NCI-H526 treated with DMSO at 0.1 percent for 48 hours (cell line): ENCODE measurements at regions not wholly inside any gene's neighbourhood (a gene's known extent, or its start where the extent isn't known, plus 50 kb on each side); places are given as distances from the start of the nearest gene placed in this dataset.

Experiments used
- DNase-seq: peaks from one replicate; lab custom pipeline; 2025; lab: John Stamatoyannopoulos, UW

DNA sequence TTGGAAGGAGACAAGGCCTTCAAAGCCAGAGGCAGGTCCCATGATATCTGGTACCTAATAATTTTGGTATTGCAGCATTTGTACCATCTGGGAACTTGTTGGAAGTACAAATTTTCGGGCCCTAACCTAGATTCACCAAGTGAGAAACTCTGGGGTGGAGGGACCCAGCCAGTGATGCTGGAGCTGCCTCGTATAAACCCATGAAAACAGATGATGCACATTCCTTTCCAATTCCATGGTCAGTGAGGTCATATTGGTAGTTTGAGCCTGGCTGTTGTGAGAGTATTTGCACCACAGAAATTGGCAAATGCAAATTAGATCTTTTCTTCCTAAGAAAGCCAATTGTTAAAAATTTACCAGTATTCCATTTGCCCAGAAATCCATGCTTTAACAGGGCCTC is 269.6 kb upstream of the PLXNA2 start:
- no peak for DNase-seq

DNA sequence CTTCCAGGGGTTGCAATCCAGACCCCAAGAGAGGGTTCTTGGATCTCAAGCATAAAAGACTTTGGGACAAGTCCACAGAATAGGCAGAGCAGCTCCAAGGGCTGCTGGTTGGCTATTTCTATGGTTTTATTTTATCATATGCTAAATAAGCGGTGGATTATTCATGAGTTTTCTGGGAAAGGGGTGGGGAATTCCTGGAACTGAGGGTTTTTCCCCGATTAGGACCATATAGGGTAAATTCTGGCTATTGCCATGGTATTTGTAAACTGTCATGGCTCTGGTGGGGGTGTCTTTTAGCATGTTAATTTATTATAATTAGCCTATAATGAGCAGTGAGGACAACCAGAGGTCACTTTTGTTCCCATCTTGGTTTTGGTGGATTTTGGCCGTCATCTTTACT is 270.9 kb upstream of the PLXNA2 start:
- no peak for DNase-seq

DNA sequence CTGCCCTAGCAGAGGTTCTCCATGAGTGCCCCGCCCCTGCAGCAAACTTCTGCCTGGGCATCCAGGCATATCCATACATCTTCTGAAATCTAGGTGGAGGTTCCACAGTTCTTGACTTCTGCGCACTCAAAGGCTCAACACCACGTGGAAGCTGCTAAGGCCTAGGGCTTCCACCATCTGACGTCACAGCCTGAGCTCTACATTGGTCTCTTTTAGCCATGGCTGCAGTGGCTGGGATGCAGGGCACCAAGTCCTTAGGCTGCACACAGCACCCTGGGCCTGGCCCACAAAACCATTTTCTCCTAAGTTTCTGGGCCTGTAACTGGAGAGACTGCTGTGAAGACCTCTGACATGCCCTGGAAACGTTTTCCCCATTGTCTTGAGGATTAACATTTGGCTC is 272.6 kb upstream of the PLXNA2 start:
- no peak for DNase-seq

DNA sequence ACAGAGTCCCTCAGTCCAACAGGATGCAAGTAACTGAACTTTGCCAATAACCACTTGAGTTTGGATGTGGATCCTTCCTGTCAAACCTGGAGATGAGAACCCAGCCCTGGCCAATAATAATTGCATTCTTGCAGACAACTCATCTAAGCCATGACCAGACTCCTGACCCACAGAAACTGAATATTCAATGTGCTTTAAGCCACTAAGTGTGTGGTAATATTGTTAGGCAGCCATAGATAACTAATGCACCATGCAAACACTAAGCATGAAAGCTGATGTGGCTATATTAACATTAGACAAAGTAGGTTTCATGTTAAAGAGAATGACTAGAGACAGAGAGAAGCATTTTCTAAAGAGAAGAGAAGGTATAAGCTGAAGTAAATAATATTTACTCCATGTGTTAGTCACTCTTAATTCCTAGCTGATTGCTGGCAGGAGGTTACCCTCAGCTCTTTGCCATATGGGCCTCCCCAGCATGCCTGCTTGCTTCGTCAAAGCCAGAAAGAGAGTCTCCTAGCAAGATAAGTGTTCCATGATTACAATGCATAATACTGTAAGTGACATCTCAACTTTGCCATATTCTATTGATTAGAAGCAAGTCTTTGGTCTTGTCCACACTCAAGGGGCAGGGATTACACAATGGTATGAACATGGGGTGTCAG is 276.4 kb upstream of the PLXNA2 start:
- DNase-seq, result no peak

DNA sequence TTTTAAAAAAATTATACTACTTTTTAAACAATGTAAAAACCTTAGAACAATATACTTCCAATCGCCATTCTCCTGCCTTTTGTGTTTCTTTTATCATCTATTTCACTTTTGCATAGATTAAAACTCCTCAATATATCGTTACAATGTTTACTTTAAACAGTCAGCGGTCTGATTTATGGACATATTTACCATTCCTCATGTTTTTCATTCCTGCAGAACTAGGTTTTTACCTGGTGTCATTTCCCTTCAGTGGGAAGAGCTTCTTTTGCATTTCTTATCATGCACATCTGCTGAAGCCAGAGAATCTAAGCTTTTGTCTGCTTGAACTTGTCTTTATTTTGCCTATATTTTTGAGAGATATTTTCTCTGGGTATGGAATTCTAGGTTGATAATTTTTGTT is 277.4 kb upstream of the PLXNA2 start:
- no peak for DNase-seq

DNA sequence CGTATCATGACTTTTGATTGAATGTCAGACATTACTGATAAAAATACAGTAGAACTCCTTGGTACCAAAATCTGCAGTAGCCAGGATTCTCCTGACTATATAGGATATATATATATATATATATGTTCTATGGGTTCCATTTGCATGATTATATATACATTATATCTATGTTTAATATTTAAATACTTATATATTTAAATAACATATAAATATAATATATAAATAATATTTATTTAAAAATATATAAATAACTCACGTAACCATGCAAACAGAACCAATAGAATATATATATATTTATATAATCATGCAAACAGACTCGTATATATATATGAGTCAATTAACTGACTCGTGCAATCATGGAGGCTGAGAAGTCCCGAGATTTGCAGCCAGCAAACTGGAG is 278.8 kb upstream of the PLXNA2 start:
- no peak for DNase-seq

DNA sequence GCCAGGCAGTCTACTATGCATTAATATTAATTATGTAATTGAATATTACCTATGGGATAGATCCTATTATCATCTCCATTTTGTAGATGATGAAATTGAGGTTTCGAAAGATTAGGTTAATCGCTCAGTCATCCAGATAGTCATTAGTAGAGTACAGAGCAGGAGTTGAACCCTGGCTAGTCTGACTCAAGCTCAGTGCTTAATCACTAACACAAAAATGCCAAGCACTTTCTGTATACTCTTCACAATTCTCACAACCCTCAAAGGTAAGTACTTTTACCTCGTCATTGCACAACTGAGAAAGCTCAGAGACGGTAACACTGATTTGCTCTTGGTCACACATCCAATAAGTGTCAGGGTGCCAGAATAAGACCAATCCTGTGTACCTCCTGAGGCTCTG is 280.2 kb upstream of the PLXNA2 start:
- DNase-seq, result no peak

DNA sequence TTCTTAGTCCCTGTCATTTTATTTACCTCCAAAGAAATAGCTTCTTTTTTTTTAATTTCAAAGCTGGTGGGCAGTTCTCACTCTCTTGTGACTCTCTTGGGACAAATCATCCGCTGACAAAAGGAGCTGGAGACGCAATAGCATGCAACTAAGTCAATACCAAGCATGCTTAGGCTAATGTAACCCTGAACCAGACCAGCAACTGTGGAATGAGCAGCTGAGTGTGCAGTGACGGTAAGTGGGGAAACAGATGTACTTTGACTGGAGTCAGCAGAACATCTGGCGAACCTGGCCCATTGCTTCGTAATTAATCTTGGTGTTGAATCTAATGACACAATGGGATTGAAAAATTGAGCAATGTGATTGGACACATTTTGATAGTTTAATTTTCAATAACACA is 280.7 kb upstream of the PLXNA2 start:
- no peak for DNase-seq

DNA sequence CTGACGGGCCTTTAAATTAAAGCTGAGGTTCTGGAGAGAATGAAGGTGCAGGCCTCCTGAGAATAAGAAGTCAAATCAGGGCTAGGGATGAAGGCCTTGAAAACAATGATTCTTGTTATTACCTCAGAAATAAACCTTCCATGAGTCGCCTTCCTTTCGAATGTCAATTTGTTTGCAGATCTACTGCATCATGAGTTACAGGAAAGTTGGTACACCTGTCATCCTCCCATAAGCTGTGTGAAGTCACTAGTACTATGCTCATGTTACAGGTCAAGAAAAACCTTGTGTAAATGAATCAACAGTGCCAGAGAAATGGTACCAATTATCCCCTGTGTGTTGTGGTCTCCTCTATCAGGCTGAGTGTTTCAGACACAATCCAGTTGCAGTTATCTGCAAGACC is 281.2 kb upstream of the PLXNA2 start:
- DNase-seq, result no peak

DNA sequence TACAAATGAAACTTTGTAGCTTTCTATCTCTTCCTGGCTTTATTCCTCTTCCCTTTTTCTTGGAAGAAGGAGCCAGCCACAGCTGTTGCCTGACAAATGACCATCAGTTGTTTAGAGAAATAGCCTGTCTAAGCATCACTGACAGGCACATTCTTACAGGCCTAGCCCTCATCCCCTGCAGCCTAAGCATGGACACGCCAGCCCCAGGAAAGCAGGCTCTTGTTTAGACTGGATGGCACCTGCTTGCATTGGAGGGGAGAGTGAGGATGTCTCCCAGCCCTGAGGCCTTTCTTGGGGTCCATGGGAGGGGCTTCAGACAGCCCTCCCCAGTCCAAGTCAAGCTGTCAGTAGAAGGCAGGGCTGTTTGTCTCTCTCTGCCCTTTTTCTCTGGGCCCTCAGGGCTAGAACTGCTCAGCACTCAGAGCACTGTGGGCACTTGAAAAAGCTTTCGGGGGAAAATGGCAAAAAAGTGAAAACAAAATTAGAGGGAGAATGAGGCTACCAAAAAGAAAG is 282.5 kb upstream of the PLXNA2 start:
- DNase-seq, result no peak

DNA sequence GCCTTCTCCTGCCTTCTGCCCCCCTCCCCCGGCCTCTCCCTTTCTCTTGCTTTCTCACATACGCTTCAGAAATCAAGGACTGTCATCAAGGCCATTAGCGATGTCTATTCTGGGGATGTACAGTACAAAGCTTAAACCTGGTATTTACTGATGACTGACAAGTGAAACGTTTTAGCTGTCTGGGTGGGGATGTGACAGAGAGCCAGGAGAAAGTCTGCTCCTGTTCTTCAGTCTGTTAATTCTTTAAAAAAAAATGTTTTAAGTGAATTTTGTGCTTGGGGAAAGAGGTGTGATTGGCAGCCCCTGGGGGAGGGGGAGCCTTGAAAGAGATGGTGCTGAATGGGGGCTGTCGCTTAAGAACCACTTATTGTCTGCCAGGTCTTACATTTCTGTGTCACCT is 283.0 kb upstream of the PLXNA2 start:
- no peak for DNase-seq

DNA sequence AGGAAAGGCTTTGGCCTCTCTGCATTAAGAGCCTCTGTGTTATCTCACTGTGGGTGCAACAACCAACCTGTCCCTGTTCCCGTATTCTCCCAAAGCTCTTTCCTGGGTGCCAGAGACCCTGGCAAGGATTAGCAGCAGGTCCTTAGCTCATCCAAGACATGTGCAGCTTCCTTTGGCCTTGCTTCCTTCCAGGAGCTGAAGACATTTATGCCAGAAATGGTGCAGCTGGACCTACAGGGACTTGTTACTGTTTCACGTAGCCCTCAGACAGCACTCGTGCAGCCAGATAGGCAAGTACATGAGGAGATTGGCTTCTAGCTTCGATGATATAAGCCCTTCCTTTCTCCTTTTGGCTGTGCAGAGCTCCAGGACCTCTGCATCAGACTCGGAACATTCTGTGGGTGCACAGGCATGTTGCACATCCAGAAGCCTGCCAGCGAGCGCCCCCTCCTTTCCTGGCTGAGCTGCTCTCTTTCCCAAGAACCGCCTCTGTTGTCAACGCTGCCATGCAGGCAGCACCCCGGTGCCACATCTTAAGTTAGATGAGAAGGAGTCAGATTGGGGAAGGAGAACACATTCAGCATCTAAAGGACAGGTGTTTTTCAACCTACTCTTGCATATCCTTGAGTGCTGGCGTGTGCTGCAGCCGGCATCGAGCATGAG is 284.5 kb upstream of the PLXNA2 start:
- no peak for DNase-seq

DNA sequence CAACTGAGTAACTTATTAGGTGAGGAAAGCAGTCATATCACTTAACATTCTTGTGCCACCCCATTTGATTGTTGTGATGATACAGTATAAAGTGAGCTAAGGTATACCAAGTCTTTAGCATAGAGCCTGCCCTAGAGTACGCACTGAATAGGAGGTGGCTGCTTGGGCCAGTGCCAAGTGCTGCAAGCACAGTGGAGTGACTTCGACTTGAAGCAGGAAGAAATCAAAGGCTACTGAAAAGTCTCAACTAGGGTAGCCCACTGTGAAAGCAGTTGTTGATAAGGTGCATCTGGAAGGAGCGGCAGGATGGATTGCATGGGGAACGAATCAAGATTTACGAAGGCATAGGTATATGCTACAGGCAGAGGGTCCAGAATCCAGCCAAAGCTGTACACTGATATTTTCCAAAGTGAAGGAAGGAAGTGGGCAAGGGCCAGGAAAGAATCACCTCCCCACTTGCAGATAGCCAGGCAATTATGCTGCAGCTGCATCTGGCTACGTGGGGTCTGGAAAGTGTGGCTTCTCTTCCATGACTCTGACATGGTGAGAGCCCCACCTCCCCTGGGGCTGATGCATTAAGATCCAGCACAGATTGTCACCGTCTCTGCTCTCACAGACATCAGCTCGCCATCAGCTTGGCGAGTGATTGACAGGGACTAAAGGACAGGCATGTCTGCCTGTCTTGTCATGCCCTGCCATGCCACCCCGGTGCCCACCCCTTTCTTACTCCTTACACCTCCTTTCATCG is 287.0 kb upstream of the PLXNA2 start:
- no peak for DNase-seq

DNA sequence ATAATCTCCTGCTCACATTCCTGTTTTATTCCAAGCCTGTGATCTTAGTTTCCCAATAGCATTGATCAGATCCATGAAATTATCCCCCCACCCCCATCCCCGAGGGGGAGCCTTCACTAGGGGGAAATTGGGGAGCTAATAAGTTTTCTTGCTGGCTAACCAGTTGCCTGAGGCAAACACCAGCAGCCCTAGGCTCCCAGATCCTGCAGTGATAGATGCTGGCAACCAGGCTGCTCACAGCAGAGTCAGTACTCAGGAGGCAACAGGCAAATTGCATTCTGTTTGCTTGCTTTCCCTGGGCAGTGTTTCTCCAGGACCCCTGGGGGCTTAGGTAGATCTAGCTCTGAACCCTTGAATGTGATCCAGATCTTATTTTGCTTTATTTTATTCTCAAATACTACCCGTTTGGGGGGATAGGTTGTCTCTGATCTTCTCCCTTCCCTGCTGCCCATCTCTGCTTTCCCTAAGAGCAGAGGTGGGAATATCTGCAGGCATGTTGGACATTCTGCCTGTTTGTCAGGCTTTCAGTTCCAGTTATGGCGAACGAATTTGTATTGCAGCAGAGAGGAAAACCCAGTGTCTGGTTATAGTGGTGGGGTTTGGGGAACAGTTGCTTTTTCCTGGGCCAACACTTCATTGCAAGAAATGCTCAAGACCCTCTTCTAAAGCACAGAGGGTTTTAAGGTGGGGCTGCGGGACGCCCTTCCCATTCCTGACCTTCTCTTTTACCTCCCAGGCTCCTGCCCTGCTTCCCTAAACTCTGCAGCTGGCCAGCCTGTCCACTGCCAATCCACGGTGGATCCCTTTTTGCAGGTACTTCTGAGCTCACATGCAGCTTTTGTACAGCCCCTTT is 289.8 kb upstream of the PLXNA2 start:
- DNase-seq, result no peak

DNA sequence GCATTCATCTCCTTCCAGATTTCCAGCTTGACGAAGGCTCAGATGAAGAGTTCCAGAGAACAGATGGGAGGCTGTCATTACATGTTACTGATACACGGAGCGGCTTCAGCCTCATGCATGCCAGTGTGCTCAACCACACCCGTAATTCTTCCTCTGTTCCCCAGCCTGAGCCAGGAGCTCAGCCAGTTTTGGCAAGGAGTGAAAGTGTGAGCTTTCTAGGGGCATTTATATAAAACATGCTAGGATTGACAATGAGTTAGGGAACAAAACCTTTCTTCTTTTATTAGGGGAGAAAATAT is 290.4 kb upstream of the PLXNA2 start:
- no peak for DNase-seq

DNA sequence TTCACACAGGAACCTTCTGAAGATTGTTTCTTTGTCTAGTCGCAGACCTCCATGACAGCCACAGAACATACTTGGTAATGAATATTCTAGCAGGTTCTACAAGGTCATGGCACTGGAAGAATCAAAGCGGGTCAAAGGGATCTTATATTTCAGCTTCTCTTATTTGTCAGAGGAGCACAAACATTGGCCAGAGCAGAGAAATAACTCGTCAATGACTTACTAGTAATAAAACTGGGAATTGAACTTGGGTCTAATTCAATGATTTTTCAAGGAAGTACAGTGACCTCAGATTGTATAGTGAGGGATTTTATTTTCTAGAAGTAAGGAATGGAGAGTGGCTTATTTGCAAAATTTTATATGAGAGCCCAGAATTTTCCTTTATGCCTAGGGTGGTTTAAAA is 290.8 kb upstream of the PLXNA2 start:
- DNase-seq, result no peak

DNA sequence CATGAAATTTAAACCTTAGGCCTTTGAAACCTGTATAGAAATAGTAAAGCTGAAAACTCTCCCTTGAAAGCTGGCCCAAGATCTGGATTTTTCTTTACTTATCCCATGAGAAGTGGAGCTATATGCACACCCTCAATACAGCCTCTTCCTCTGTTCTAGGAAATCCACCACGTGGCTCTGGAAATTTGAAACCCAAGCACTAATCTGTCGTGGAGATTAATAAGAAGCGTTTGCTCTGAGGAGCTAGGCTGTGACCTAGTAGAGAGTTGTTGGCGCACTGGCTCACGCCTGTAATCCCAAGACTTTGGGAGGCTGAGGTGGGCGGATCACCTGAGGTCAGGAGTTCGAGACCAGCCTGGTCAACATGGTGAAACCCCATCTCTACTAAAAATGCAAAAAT is 291.3 kb upstream of the PLXNA2 start:
- DNase-seq, result no peak

DNA sequence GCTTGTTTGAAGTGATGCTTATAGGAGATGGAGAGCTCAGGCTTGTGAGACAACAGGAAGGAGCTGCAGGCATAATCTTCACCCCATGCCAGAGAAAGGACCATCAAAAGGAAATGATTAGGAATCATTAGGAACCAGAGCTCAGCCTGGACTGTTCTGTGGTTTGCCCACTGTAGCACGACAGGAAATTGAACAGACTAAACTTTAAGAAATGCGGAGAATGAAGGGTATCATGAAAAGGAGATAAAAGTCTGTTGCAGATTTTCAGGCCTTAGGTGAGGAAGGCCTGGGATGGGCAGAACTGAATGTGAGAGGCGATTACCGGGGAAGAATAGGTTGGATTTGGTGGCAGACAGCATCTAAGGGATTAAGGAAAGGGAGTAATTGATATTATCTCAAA is 292.0 kb upstream of the PLXNA2 start:
- DNase-seq, result no peak

DNA sequence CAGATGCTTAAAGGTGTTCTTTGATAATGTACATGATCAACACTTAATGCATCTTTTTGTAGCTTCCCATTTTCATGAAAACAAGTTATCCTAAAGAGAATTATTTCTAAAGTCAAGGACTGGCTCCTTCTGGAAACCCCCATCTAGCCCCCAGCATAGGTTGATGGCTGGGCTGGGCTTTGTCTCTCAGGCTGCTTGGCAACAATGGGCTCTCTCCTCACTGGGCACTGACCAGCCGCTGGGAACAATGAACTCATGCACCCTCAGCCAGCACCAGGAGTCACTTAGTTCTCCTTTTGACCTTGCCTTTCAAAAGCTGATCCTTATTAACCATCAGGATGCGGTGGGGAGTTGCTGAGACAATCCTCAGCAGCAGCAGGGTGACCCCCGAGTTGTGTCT is 293.0 kb upstream of the PLXNA2 start:
- no peak for DNase-seq

DNA sequence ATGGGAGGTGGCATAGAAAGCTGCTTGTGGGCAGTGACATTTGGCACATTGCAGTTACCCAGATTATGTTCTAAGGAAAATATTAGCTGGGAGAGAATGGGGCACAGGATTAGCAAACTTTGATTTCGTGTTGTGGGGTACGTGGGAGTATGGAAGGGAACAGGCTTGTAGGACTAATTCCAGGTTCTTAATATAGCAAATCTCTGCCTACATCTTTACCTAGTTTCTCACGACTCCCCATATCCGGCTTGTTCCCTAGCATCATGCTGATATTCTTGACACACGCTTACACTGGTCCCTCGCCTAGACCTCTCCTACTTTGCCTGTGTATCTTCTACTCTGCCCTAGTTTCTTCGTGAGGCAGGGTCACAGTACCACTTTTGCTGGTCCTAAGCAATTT is 293.9 kb upstream of the PLXNA2 start:
- DNase-seq, result no peak

DNA sequence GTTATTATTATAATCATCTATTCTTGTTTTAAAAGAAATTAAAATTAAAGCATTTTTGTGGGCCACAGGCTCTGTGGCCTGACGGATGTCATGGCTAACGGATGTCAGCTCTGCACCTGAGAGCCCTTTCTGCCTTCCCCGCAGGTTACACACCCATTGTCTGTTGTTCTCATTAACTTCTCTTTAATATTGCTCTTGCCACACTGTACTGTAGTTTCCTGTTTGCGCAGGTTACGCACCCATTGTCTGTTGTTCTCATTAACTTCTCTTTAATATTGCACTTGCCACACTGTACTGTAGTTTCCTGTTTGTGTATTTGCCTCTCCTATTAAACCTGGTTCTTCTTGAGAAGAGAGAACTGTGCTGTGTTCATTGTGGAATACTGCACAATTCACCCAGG is 294.4 kb upstream of the PLXNA2 start:
- no peak for DNase-seq

DNA sequence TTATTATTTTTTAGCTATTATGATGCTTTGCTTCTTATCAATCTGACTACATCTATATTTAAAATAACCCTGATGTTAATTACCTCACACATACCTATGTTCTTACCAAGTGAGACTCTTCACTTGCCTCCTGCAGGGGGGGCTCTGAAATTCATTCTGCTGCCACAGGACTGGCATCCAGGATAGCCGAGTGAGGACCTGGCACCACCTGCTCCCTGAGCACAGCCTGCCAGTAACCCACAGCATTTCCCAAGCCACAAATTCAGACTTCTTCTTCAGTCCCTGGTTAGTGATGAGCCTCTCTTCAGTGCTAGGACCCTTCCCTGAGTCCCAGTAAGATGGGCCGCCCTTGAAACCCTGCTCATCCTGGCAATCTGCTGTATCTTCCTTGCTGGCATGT is 296.5 kb upstream of the PLXNA2 start:
- no peak for DNase-seq
